CD4-positive, alpha-beta T cell treated with Interleukin-6 at 100 ng/mL for 8 hours (primary cell): ENCODE measurements at regions not wholly inside any gene's neighbourhood (a gene's known extent, or its start where the extent isn't known, plus 50 kb on each side); places are given as distances from the start of the nearest gene placed in this dataset.

ENCODE experiments used
- DNase-seq: peaks from one replicate; pipeline ENCODE4 v3.0.0-alpha.2; 2020; ENCODE audit warnings: mixed read lengths, low spot score

GRCh38 chr9:91132576-91133073 lies 229.1 kb downstream of the AUH start:
- no peak for DNase-seq

- no peak for DNase-seq
These were observed 227.1 kb downstream of the AUH start for GRCh38 chr9:91134608-91135007.

GRCh38 chr9:91137391-91137790 lies 224.3 kb downstream of the AUH start:
- no peak for DNase-seq

GRCh38 chr9:91138760-91139159 lies 223.0 kb downstream of the AUH start:
- no peak for DNase-seq

- DNase-seq = no peak
These were observed 220.2 kb downstream of the AUH start for GRCh38 chr9:91141407-91141965.

- DNase-seq = no peak
These were observed 218.6 kb downstream of the AUH start for GRCh38 chr9:91143162-91143561.

- DNase-seq = no peak
These were observed 218.1 kb downstream of the AUH start for GRCh38 chr9:91143642-91144041.

- DNase-seq = no peak
These were observed 216.9 kb downstream of the AUH start for GRCh38 chr9:91144769-91145168.

- no peak for DNase-seq
These were observed 216.2 kb downstream of the AUH start for GRCh38 chr9:91145496-91145895.

- no peak for DNase-seq
These were observed 215.2 kb downstream of the AUH start for GRCh38 chr9:91146391-91147019.

GRCh38 chr9:91147079-91147708 lies 214.5 kb downstream of the AUH start:
- no peak for DNase-seq

- no peak for DNase-seq
These were observed 213.4 kb downstream of the AUH start for GRCh38 chr9:91148306-91148705.

- no peak for DNase-seq
These were observed 211.3 kb downstream of the AUH start for GRCh38 chr9:91150273-91150997.

GRCh38 chr9:91150998-91151717 lies 210.6 kb downstream of the AUH start:
- DNase-seq = peak; percentile 49

- DNase-seq = no peak
These were observed 210.0 kb downstream of the AUH start for GRCh38 chr9:91151718-91152095.

GRCh38 chr9:91154686-91155085 lies 207.0 kb downstream of the AUH start:
- no peak for DNase-seq

- DNase-seq = no peak
These were observed 206.5 kb downstream of the AUH start for GRCh38 chr9:91155181-91155580.

- DNase-seq = no peak
These were observed 205.9 kb downstream of the AUH start for GRCh38 chr9:91155746-91156376.

GRCh38 chr9:91156451-91157234 lies 205.1 kb downstream of the AUH start:
- DNase-seq = no peak

- no peak for DNase-seq
These were observed 203.8 kb downstream of the AUH start for GRCh38 chr9:91157883-91158282.

GRCh38 chr9:91158286-91158685 lies 203.4 kb downstream of the AUH start:
- no peak for DNase-seq
